HG02642 (cell line): ENCODE measurements at regions not wholly inside any gene's neighbourhood (a gene's known extent, or its start where the extent isn't known, plus 50 kb on each side); places are given as distances from the start of the nearest gene placed in this dataset.
"Not testable (repeated sequence)": the region's sequence is repeated elsewhere in the genome, so short reads cannot be mapped to it uniquely, and the experiment has no call there.

Source experiments
- ATAC-seq: cut with Tn5 transposase; IDR thresholded peaks from one replicate; pipeline ENCODE4 v1.9.1; 2021; ENCODE audit warnings: mild to moderate bottlenecking; ENCODE audit not compliant: unreplicated experiment, poor library complexity

DNA sequence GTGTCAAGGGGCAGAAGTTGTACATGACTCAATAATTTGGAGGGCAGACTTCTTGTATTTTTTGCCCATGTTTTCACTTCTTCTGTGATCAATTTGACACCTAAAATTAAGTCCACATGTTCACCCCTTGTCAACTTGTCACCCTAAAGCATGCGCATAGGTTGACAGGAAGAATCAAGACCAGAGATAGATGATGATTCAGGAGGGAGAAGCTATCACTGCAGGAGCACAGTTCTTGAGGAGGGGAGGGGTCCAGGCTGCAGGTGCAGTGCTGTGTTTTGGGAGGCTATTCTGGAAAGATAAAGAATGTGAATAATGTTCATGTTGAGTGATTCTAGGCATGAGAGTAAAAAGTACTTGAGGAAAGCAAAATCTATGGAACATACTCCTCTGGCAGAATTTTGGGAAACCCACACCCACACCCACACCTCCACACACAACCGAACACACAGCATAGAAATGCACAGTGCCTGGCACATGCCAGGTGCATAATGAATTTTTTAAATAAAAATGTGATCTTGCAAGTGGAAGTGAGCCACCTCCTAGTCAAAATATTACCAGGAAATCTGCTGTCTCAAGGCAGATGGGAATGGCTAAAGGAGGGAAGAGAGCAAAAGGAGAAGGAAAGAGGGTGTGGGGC, 249.2 kb upstream of the MEX3C start:
- no peak for ATAC-seq

DNA sequence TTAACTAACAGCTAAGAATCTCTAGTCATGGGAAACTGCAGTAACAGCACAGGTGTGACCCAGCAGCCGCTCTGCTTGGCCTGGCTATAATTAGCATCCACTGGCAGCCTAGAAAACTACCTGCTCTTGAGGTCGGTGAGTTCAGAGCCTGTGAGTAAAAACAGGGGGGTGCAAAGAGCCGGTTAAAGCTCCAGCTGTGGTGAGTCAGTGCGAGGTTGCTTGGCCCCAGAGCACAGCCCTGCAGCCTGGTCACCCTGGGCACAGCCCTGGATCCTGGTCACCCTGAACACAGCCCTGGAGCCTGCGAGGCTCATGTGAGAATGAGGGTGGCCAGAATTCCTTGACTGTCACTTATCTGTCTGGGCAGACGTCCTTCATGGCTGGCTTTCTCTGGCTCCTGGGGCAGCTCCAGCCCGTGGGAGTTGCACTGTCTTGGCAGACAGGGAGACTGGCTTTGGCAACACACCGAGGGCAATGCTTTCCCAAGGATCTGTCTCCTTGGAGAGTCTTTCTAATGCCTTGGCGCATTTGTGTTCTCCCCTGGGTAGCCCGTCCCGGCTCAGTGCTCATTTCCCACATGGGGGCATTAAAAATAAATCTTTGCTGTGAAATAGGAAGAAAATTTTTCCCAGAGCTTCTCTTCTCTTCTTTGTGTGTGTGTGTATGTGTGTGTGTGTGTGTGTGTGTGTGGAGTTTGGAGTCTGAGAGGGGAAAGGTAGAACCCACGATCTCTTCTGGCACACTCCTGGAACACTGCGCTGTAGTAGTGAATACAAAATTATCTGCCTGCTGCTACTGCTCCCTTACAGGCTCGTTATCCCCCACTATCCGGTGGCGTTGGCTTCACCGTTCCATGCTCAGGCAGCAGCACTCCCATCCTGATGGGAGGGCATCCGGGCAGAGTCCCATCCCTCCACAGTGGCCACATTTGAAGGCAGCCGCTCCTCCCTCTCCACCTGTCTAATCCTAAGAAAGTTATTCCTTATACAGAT, 250.2 kb upstream of the MEX3C start:
- ATAC-seq: no peak

DNA sequence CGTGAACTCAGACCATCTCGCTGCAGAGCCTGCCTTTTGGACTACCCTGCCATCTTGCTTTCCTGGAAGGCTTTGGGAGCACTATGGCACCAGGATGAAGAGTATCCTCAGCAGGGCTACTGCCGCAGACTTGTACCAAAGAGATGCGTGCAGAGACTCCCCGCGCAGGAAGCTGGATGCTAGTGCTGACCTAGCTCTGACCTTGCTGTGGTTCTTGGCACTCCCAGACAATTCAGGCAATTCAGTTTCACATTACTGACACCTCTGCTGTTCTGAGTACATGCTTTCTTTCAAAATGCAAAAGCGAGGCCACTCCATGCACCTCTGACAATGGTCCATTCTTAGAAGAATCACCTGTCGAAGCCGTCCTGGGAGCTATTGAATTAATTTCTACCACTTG, 251.5 kb upstream of the MEX3C start:
- ATAC-seq: no peak

DNA sequence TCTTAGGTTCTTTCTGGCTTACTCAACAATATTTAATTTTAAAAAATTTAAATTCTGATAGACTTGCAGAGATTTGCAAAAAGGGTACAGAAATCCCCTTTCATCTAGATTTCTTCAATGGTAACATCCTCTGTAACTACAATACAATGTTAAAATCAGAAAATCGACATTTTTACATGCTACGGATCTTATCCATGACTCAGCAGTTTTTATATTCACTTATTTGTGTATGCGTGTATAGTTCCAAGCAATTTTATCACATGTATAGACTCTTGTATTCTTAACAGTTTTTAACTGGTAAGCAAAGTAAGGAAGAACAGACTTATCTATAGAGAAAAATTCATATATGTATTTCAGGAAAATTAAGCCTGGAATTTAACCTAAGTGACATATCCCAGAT, 256.1 kb upstream of the MEX3C start:
- ATAC-seq: no peak

DNA sequence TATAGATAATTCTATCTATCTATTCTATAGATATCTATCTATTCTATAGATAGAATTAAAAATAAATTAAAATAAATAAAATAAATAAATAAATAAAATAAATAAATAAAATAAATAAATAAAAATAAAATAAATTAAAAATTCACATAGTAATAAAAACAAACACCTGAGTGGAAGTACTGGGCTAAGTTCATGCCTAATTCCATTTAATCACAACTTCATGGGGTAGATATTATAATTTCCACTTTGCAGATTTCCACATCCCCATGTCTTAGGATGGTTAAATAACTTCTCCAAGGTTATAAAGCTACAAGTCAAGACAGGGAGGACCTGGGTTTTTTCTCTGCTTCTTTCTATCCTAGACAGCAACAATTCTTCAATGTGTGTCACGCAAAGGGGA, 261.4 kb upstream of the MEX3C start:
- ATAC-seq: no peak

DNA sequence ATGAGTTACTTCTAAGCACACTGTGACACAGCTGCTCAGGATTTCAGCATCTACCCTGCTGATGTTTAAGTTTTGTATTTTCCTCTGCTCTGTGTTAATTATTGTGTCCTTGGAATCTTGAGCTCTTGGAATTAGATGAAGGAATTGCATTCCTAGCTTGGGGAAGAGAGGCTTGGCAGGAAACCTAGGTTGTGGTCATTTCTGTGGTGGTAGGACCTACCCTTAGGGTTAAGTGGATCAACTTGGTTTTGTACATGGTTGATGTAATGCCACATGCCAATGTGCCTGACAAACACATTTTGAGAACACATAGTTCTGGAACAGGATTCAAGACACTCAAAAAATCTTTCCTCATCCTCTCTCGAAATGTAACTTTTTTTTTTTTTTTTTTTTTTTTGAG, 264.5 kb upstream of the MEX3C start:
- ATAC-seq: no peak

DNA sequence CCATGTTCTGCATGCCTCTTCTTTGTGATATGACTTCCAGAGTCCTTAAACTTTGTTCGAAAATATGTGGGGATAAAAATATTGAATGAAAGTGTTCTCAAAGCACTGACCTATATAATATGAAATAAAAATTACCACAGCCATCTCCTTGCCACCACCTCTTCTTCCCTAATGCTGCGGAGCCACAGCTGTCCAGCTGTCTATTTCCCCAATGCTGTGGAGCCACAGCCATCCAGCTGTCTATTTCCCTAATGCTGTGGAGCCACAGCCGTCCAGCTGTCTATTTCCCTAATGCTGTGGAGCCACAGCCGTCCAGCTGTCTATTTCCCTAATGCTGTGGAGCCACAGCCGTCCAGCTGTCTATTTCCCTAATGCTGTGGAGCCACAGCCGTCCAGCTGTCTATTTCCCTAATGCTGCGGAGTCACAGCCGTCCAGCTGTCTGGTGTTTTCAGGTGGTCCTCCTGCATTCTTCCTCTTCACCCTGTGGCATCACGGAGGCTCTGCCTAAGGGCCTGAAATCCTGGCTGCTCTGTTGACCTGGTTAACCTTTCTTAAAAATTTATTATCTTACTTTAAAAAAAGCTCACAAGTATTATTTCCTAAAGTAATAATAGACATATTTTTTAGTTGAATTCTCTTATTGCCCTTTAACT, 266.1 kb upstream of the MEX3C start:
- no peak for ATAC-seq

DNA sequence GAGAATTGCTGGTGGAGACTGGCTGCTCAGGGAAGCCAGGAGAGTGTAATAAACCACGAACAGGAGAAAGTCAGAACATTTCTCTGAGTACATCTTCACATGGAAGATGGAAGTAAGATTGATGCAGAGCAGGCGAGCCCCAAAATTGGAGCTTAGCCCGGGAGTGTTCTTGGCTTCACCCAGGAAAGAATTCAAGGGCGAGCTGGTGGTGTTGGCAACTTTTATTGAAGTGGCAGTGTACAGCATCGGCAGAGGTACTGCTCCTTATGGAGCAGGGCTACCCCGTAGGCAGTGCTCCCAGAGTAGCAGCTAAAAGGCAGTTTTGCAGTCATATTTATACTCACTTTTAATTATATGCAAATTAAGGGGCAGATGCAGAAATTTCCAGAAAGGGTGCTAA, 281.4 kb upstream of the MEX3C start:
- ATAC-seq: no peak

DNA sequence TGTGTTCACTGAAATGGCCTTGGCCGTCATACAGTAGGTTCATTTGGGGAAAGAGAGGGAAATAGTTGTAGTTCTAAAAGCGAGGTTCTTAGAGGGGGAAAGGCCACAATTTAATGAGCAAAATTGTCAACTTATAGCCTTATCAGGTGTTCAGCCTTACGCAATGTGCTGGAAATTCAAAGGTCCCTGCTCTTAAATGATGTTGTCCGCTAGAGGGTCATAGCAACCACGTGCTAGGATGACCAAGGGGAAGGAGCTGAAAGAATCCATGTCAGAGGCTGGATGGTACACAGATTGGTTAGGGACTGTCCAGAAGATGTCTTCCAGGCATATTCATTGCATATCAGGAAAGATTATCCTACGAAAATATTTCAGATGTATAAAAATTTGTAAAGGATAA, 282.3 kb upstream of the MEX3C start:
- no peak for ATAC-seq

DNA sequence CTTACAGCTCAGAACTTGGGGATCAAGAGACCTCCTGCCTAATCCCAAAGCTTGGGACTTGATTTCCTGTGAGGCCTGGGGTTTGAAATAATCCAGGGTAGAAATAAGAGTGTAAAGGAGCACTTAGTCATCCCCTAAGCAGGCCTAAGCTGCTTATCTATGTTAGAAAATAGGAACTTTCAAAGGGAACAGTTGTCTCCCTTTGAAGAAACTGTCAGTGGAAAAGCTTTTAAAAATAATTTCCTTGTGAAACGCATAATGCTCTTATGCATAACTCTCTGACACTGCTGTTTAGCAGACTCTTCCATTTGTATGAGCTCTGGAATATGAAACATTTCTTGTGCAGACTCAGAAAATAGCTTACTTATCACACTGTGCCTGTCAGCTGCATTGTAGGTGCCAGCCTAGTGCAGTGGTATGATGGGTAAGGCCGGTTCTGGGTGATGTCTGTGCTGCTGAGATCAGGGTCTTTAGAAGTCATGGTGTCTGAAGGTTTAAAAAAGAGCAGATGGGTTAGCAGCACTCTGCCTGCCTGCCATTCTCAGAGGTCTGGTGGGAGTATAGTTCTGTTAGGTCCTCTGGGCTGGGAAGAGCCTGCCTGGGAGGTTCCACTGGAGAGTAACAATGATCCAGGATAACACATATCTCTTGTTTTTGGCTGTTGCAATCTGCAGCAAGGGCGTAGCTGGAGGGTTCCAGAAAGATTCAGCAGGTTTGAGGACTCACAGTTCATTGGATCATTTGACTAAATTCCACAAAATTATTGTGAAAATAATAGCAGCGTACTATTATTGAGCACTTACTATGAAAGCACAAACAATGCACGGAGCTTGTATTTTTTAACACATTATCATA, 283.2 kb upstream of the MEX3C start:
- ATAC-seq: no peak

DNA sequence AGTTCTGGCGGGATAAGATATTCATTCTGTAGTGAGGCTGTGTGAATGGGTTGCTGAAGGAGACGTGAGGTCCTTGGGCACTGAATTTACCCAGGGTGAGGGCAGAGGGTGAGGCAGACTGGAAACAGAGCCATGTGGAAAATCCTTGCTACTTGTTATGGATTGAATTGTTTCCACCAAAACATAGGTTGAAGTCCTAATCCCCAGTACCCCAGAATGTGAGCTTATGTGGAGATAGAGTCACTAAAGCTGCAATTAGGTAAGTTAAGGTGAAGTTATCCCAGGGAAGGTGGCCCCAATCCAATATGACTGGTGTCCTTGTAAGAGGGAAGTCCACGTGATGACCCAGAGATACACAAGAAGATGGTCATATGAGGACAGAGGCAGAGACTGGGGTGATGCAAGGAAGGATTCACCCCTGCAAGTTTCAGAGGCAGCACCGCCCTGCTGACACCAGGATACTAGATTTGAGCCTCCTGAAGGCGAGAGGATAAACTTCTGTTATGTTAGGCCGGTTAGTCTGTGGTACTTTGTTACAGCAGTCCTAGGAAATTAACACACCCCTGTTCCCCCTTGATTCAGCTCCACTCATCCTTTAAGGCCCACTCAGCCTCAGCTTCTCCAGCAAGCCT, 289.4 kb upstream of the MEX3C start:
- no peak for ATAC-seq

DNA sequence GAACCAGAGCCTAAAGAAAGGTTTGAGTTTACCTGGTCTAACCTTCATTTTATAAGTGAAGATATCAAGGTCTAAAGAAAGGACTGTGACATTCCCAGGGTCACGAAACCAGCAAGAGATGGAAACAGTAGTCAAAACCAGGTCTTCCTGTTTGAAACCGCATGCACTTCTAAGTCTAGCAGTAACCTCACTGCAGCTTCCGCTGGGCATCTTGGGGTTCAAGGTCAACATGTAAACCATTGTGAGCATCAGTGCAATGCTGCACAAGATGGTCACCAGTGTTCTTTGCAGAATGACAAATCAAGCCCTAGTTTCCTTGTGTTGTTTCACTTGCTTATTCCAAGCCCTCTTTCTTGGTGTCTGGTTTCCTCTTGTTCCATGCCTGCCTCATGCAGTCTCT, 292.9 kb upstream of the MEX3C start:
- no peak for ATAC-seq

DNA sequence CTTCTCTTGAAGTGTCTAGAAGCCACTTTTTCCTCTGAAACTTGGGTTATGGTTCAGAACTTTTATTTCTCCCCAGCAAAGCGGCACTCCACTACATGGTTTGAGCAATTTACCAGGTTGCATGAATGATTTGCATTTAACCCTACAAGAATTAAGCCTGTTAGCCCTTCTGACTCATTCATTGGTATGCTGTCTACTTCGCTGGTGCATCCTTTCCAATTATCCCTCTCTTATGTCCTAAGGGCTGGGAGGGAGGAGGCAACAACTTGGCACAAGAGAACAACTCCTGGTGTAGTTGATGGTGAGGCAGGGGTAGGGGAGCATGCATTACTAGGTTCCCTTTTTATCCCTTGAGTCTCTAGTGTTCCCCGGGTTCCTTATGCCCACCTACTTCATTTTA, 293.4 kb upstream of the MEX3C start:
- no peak for ATAC-seq

DNA sequence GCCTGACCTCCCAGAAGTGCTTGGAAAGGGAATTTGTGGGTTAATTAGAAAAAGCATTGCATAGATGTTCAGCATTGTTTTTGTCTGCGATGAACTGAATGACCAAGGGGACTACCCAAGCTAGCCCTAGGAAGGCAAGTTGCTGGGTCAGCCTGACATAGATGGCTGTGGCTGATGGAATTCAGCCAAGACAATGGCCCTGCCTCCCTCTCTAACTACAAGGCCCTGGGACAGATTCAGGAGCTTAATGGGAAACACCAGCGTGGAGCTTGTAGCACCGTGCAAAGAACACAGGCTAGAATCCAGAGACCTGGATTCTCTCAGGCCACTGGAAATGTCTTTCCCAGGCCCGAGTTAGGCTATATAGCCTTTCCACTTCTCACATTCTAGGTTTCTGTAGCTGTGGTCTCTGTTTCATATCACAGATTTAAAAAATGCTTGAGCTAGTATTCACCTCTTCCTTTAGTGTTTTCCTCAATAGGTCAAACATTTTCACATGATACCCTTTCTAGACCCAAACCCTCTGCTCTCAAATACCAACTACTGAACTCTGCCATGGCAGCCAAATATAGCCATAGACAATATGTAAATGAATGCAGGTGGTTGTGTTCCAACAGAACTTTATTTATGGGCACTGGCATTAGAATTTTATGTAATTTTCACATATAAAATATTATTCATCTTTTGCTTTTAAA, 294.3 kb upstream of the MEX3C start:
- no peak for ATAC-seq

DNA sequence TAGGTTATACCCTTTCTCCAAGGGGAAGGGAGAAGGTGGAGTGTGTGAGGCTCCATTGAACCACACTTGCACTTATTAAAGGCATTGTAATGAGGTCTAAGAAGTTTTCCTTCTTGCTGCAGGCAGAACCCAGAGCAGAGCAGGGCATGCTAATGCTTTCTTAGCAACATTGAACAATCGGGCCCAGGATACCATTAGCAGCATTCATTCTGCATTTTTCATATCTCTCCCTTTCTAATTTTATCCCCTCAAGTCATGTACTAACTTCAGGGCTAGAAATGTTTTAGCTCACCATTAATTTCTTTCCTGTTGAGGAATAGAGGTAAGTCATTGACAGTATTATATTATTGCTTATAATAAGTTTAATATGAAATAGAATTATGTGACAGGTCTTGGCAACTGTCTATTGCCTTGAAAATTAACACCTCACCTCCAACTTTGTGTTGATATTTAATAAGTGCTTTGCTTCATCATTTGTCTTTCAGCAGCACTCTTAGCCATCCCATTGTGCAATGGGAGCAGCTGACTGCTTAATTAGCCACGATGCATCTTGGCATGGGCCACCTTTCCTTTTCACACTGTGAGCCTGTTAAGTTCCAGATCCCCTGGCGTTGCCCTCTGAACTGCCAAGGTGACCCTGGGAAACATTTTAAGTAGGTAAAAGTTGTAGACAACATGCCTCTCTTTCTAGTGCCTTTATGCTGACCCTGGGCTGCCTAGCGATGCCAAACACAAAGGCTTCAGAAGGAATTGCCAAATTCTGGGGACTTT, 300.8 kb upstream of the MEX3C start:
- ATAC-seq: no peak

DNA sequence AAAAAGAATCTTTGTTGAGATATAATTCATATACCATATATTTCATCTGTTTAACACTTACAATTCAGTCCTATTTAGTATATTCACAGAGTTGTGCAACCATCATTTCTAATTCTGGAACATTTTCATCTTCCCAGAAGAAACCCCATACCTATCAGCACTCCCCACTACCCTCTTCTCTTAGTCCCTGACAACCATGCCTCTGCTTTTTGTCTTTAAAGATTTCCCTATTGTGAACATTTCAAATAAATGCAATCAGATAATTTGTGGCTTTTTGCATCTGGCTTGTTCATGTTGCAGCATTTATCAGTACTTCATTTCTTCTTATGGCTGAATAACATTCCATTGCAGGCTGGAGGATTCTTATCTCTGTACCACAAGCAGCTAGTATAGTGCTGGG, 305.9 kb upstream of the MEX3C start:
- no peak for ATAC-seq

DNA sequence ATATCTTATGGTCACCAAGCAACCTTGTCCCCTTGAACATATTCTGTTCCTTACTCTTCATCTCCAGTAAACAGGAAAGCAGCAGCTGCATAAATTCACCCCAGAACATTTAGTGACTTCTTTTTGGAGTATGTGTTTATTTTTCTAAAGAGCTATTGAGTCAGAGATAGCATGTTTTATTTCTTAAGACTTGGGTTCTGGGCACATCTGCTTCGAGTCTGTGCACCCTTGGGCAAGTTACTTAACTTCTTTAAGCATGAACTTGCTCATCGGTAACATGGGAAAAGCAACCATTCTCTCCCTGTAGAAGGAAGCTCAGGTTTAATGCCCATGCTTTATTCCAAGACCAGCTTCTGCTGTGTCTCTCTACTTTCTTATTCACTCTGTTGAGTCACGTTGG, 309.3 kb upstream of the MEX3C start:
- ATAC-seq: no peak

DNA sequence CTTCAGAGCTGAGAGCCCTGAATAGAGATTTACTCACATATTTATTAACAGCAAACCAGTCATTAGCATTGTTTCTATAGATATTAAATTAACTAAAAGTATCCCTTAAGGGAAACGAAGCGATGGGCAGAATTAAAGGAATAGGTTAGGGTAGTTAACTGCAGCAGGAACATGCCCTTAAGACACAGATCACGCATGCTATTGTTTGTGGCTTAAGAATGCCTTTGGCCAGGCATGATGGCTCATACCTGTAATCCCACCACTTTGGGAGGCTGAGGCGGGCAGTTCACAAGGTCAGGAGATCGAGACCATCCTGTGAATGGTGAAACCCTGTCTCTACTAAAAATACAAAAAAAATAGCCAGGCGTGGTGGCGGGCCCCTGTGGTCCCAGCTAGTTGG, 310.9 kb upstream of the MEX3C start:
- ATAC-seq: not testable (repeated sequence)

DNA sequence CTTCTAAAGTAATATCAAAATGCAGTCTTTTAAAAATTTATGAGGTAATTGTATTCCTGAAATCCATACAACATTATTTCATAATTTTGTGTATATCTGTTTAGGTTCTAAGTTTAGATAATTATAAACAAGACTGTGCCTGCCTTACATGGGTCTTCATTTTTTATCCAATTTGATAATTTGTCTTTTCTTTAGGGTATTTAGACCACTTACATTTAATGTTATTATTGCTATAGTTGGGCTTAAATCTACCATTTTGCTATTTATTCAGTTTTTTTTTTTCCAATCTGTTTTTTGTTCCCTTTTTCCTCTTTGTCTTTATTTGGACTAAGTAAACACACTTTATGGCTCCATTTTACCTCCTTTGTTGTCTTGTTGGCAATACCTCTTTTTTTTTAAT, 312.5 kb upstream of the MEX3C start:
- ATAC-seq: no peak
